AG09319 (cell line): ENCODE measurements at regions not wholly inside any gene's neighbourhood (a gene's known extent, or its start where the extent isn't known, plus 50 kb on each side); places are given as distances from the start of the nearest gene placed in this dataset.
"Not testable (repeated sequence)": the region's sequence is repeated elsewhere in the genome, so short reads cannot be mapped to it uniquely, and the experiment has no call there.

Experiments
- DNase-seq: peaks from one replicate; pipeline ENCODE4 v3.0.0-alpha.2; 2010; ENCODE audit warnings: low read depth; ENCODE audit errors: extremely low read depth
- CTCF ChIP-seq: IDR thresholded peaks from 2 replicates; pipeline ENCODE4 v1.5.1; 2011; ENCODE audit warnings: low read depth, mild to moderate bottlenecking, inconsistent platforms, low read length, moderate library complexity

GRCh38 chr1:192905049-192905448 is 96.2 kb downstream of the RGS2 start:
- TF ChIP-seq CTCF: no peak
- no peak for DNase-seq

DNA sequence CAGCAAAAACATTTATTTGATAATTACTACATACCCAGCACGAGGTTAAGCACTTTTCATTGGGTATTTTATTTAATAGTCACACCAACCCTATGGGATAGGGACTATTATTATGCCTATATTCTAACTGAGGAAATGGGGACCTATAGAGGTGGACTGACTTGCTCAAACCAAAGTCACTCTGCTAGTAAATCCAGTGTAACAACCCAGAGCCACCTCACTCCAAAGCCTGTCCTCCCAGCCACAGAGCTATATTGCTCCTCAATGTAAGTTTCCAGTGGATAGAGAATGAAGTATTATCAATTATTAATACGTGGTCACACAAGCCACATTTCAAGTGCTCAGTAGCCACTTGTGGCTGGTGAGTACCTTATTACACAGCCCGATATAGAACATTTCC is 97.5 kb downstream of the RGS2 start:
- no peak for DNase-seq
- no peak for TF ChIP-seq CTCF

GRCh38 chr1:192907545-192908243 is 98.9 kb downstream of the RGS2 start:
- DNase-seq: no peak
- TF ChIP-seq CTCF: no peak

DNA sequence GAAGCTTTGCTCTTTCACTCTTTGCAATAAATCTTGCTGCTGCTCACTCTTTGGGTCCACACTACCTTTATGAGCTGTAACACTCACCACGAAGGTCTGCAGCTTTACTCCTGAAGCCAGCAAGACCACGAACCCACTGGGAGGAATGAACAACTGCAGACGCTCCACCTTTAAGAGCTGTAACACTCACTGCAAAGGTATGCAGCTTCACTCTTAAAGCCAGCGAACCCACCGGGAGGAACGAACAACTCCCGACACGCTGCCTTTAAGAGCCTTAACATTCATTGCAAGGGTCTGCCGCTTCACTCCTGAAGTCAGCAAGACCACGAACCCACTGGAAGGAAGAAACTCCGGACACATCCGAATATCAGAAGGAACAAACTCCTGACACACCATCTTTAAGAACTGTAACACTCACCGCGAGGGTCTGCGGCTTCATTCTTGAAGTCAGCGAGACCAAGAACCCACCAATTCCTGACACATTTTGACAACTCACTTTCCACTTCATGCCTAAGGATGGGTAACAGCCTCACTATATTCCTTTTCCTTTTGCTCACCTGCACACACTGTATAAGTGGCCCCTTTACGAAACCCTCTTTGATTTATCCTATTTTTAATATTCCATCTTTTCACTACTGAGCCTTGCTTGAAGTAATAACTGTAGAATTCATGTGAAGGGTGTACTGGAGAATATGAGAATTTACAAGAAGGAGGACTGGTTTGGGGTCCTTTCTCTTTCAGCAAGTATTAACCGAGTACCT is 103.2 kb downstream of the RGS2 start:
- DNase-seq: not testable (repeated sequence)

GRCh38 chr1:192913683-192914082 is 104.8 kb downstream of the RGS2 start:
- DNase-seq: no peak
- no peak for TF ChIP-seq CTCF

DNA sequence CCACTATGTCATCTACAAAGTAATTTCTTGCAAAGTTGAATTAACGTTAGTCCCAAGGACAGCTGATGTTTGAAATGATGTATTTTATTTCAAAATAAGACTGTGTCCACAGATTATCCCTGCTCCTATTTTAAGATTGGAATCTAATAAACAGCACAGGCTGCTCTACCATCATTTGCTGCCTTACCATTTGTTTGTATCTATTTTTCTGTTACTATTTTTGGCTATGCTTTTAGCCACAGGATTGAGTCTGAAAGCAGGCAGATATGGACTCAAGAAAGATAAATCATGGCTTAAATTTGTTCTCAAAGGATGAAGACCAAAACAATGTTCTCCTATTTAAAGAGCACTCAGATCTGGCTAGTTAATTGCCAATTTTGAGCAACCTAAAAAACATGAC is 105.3 kb downstream of the RGS2 start:
- no peak for TF ChIP-seq CTCF
- no peak for DNase-seq

GRCh38 chr1:192914696-192915095 is 105.9 kb downstream of the RGS2 start:
- no peak for TF ChIP-seq CTCF

More at GRCh38 chr1:192914696-192915095, 105.9 kb downstream of the RGS2 start:
- DNase-seq: no peak
